ENCODE measurements at regions not wholly inside any gene's neighbourhood (a gene's known extent, or its start where the extent isn't known, plus 50 kb on each side); places are given as distances from the start of the nearest gene placed in this dataset.

DNA sequence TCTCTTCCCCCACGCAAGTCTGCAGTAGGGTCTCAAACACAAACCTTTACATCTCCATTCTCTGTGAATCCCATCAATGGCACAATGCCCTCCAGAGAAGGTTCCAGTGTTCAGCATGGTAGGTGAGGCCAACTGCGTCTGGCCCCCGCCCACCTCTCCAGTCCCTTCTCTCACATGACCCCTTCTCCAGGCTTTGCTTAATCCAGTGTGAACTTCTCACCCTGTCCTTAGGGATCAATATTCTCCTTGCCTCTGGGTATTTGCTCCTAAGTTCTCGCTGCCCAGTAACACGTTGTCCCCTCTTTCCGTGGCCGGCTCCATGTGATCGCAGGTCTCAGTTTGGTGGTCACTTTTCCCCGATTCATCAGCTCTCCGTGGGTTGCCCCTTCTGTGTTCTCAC lies 225.1 kb upstream of the PMEPA1 start:
- TF ChIP-seq, protein P1, sequence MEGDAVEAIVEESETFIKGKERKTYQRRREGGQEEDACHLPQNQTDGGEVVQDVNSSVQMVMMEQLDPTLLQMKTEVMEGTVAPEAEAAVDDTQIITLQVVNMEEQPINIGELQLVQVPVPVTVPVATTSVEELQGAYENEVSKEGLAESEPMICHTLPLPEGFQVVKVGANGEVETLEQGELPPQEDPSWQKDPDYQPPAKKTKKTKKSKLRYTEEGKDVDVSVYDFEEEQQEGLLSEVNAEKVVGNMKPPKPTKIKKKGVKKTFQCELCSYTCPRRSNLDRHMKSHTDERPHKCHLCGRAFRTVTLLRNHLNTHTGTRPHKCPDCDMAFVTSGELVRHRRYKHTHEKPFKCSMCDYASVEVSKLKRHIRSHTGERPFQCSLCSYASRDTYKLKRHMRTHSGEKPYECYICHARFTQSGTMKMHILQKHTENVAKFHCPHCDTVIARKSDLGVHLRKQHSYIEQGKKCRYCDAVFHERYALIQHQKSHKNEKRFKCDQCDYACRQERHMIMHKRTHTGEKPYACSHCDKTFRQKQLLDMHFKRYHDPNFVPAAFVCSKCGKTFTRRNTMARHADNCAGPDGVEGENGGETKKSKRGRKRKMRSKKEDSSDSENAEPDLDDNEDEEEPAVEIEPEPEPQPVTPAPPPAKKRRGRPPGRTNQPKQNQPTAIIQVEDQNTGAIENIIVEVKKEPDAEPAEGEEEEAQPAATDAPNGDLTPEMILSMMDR (conservative IDR thresholded peaks at IDR 0.05 in 1 of 2, IDR thresholded peaks at IDR 0.05 in 1 of 2; ENCODE audit: extremely low read depth in 1 of 2, insufficient read depth in 1 of 2, low read depth in 1 of 2, low read length in 2 of 2): no peak
- no peak for TF ChIP-seq EZH2 (IDR thresholded peaks at IDR 0.05; ENCODE audit: borderline replicate concordance, low read length)
